Brain microvascular endothelial cell (primary cell): ENCODE measurements at regions not wholly inside any gene's neighbourhood (a gene's known extent, or its start where the extent isn't known, plus 50 kb on each side); places are given as distances from the start of the nearest gene placed in this dataset.
A peak's percentile ranks its signal among the peaks of the same experiment; 100 is the strongest.
"Not testable (repeated sequence)": the region's sequence is repeated elsewhere in the genome, so short reads cannot be mapped to it uniquely, and the experiment has no call there.

Source experiments
- DNase-seq: peaks from one replicate; pipeline ENCODE4 v3.0.0-alpha.2; 2020
- H3K27ac ChIP-seq: fragments of 250-450 bp; sonication (Bioruptor Pico); 2 replicates; pipeline ENCODE4 v1.5.1; 2020; ENCODE audit warnings: mild to moderate bottlenecking, moderate library complexity
- H3K27me3 ChIP-seq: fragments of 250-450 bp; sonication (Bioruptor Pico); replicated peaks from 2 replicates; pipeline ENCODE4 v1.5.1; 2020; ENCODE audit warnings: mild to moderate bottlenecking
- H3K36me3 ChIP-seq: fragments of 250-450 bp; sonication (Bioruptor Pico); replicated peaks from 2 replicates; pipeline ENCODE4 v1.5.1; 2020; ENCODE audit warnings: mild to moderate bottlenecking
- H3K4me3 ChIP-seq: 2 replicates; pipeline ENCODE4 v1.5.1; 2011; ENCODE audit warnings: low read depth, mild to moderate bottlenecking, control low read depth, low read length, moderate library complexity
- CTCF ChIP-seq: IDR thresholded peaks from 2 replicates; pipeline ENCODE4 v1.5.1; 2011; ENCODE audit warnings: low read depth, mild to moderate bottlenecking, moderate library complexity, low read length, control low read depth, inconsistent platforms; ENCODE audit errors: missing control alignments
- in situ Hi-C: cut with HindIII; loops from 2 replicates; pipeline ENCODE4 v1.10.0; 2017; ENCODE audit warnings: low sequenced_read_pairs, low pct_ligation_motif_present

DNA sequence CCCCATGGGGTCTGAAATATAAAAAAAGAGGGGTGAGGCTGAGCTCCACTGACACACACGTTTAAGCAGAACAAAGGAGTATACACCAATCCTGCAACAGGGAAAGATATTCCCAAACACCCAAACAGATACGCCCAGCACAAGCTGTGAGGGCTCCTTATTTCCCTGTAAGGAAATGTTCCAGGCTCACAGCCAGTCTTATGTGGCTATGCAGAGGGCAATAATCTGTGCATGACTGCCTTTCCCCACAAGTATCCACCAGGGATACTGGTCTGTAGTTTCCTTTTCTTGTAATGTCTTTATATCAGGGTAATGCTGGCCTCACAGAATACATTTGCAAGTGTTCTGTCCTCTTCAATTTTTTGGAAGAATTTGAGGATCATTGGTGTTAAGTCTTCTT lies 141.7 kb upstream of the DAAM1 start:
- TF ChIP-seq CTCF, result no peak
- H3K27ac ChIP-seq, result no peak overlapping the region
- no peaks in the 10 kb centered on the region for H3K27me3 ChIP-seq
- in situ Hi-C loops, result no loop called here
- no peaks in the 10 kb centered on the region for H3K36me3 ChIP-seq
- DNase-seq, result no peak
- no peak overlapping the region for H3K4me3 ChIP-seq

- TF ChIP-seq CTCF, result no peak
- no peak overlapping the region for H3K27ac ChIP-seq
- no peaks in the 10 kb centered on the region for H3K36me3 ChIP-seq
- H3K4me3 ChIP-seq, result no peak overlapping the region
- DNase-seq, result no peak
- in situ Hi-C loops, result no loop called here
- H3K27me3 ChIP-seq, result no peaks in the 10 kb centered on the region
Measured at GRCh38 chr14:59055006-59055405, 133.5 kb upstream of the DAAM1 start.

DNA sequence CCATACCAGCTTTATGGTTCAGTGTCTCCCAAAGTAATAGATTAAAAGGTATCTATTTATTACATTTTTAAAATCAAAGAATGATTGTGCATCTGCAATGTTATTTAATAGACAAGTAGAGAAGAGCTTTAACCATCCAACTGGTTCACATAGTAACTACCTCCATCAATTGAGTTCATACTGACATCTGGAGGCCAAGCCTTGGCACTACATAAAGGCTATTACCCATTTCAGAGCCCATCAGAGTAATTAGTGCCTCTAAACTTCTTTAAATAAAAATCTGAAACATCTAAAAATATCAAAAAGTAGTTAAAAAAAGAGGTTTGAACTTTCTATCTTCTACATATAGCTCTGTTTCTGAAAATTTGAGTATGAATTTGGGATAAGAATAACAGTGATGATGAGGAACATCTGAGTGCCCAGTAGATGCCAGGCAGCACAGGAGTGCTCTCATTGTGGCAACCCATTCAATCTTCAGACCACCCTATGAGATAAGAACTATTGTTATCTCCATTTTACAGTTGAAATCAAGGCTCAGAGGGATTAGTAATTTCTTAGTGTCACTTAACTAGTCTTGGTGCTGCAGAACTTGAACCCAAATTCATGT lies 132.9 kb upstream of the DAAM1 start:
- in situ Hi-C loops, result no loop called here
- TF ChIP-seq CTCF, result peak; percentile 75
- Histone ChIP-seq H3K4me3 (no peak overlapping the region), H3K27ac (no peak overlapping the region), H3K36me3 (no peaks in the 10 kb centered on the region), H3K27me3 (no peaks in the 10 kb centered on the region)
- peak; percentile 58 for DNase-seq

- no peak overlapping the region for H3K27ac ChIP-seq
- no peaks in the 10 kb centered on the region for H3K27me3 ChIP-seq
- no peak overlapping the region for H3K4me3 ChIP-seq
- no peak for TF ChIP-seq CTCF
- in situ Hi-C loops, result no loop called here
- H3K36me3 ChIP-seq, result no peaks in the 10 kb centered on the region
- DNase-seq, result no peak
Measured at GRCh38 chr14:59057551-59057950, 130.9 kb upstream of the DAAM1 start.

DNA sequence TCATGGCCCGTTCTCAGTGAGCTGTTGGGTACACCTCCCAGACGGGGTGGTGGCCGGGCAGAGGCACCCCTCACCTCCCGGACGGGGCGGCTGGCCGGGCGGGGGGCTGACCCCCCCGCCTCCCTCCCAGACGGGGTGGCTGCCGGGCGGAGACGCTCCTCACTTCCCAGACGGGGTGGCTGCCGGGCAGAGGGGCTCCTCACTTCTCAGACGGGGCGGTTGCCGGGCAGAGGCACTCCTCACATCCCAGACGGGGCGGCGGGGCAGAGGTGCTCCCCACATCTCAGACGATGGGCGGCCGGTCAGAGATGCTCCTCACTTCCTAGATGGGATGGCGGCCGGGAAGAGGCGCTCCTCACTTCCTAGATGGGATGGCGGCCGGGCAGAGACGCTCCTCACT lies 129.7 kb upstream of the DAAM1 start:
- DNase-seq, H3K4me3 ChIP-seq, H3K27ac ChIP-seq, in situ Hi-C loops, H3K36me3 ChIP-seq, H3K27me3 ChIP-seq: not testable (repeated sequence)

GRCh38 chr14:59060841-59061240 lies 127.6 kb upstream of the DAAM1 start:
- in situ Hi-C loops, result no loop called here
- Histone ChIP-seq H3K4me3 (no peak overlapping the region), H3K36me3 (no peaks in the 10 kb centered on the region), H3K27me3 (no peaks in the 10 kb centered on the region), H3K27ac (no peak overlapping the region)
- TF ChIP-seq CTCF, result no peak
- no peak for DNase-seq
